ENCODE measurements at regions not wholly inside any gene's neighbourhood (a gene's known extent, or its start where the extent isn't known, plus 50 kb on each side); places are given as distances from the start of the nearest gene placed in this dataset.

DNA sequence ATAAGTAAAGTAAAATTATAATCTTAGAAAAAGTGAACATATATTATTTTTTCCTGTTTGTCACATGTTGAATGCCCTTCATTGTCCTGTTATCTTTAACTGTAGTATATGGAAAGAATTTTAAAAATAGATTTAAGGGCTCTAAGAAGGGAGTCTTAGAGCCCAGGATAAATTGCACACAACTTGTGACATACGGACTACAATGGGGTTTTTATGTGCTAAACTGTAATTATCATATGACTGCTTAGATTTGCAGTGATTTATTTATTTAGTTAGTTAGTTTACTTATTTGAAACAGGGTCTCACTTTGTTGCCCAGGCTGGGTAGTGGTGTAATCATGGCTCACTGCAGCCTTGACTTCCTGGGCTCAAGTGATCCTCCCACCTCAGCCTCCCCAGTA is 187.8 kb upstream of the HMGA2 start:
- TF ChIP-seq CTCF (conservative IDR thresholded peaks at IDR 0.05) (no peak), ZFX (IDR thresholded peaks at IDR 0.05) (no peak)
- H3K27ac ChIP-seq = no peak overlapping the region

DNA sequence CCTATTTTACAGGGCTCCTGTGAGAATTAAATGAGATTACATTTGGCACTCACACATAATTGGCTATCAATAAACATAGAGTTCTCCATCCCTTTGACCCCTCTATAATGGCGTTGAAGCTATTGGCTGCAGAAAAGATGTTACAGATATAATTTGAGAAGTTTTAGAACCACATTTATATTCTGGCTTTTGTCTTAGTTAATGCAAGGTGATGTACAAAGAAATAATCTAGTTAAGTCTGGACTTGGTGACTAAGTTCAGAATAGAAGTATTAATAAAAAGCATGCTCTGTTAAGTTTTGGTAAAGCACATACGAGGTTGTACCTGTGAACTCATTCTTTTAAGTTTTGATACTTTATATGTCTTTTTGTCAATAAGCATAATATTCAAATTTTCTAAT is 187.1 kb upstream of the HMGA2 start:
- H3K27ac ChIP-seq = no peak overlapping the region
- TF ChIP-seq ZFX (IDR thresholded peaks at IDR 0.05) (no peak), CTCF (conservative IDR thresholded peaks at IDR 0.05) (no peak)

GRCh38 chr12:65637774-65638173 is 186.5 kb upstream of the HMGA2 start:
- TF ChIP-seq CTCF (conservative IDR thresholded peaks at IDR 0.05) (no peak), ZFX (IDR thresholded peaks at IDR 0.05) (no peak)
- no peak overlapping the region for H3K27ac ChIP-seq

DNA sequence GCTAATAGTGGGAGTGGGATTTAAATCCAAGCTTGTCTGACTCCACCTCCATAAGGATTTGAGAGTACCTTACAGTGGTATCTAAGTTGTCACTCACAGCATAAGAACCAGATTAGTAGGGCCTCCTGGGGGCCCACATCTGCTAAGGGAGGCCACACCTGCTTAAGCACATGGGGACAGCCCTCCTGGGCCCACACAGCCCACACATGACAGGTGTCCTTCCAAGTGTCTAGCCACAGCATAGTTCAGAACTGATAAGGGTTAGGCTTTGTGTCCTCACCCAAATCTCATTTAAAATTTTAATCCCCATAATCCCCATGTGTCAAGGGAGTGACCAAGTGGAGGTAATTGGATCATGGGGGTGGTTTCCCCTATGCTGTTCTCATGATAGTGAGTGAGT is 186.0 kb upstream of the HMGA2 start:
- TF ChIP-seq ZFX (IDR thresholded peaks at IDR 0.05) (no peak), CTCF (conservative IDR thresholded peaks at IDR 0.05) (no peak)
- H3K27ac ChIP-seq = no peak overlapping the region

- no peak overlapping the region for H3K27ac ChIP-seq
- TF ChIP-seq CTCF (conservative IDR thresholded peaks at IDR 0.05) = no peak
- no peak for TF ChIP-seq ZFX (IDR thresholded peaks at IDR 0.05)
Observed at GRCh38 chr12:65640489-65640901, 183.8 kb upstream of the HMGA2 start.

DNA sequence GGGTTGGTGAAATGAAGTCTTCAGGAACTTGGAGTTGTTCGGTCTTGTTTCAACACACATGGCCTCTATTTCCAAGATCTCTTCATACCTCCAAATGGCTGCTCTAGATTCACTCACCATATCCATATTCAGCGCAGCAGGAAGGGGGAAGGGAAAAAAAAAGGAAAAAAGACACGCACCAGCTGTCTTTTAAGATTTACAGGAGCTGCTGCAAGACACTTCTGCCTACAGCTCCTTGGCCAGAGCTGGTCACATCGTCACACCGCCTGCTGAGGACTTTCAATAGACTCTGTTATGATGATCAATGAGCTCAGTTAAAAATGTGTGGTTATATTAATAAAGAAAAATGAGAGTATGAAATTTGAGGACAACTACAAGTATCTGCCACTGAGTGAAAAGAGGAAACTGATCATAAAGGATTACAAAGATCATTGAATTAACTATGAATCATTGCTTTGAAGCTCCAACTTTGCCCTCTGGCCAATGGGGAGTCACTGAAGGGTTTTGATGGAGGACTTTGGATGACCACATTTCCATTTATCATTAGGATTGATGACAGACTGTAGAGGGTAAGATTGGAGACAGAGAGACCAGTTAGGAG is 182.1 kb upstream of the HMGA2 start:
- H3K27ac ChIP-seq = no peak overlapping the region
- TF ChIP-seq CTCF (conservative IDR thresholded peaks at IDR 0.05) (no peak), ZFX (IDR thresholded peaks at IDR 0.05) (no peak)

GRCh38 chr12:65643171-65643570 is 181.1 kb upstream of the HMGA2 start:
- no peak overlapping the region for H3K27ac ChIP-seq
- no peak for TF ChIP-seq ZFX (IDR thresholded peaks at IDR 0.05)
- no peak for TF ChIP-seq CTCF (conservative IDR thresholded peaks at IDR 0.05)

All from C4-2B (cell line).